Spinal cord (tissue), 9 donors: ENCODE measurements at regions not wholly inside any gene's neighbourhood (a gene's known extent, or its start where the extent isn't known, plus 50 kb on each side); places are given as distances from the start of the nearest gene placed in this dataset.
A peak's percentile ranks its signal among the peaks of the same experiment; 100 is the strongest.

Experiments used
- DNase-seq, 6 donors: peaks; one replicate each; pipeline versions ENCODE4 v3.0.0 to v3.0.0-alpha.2; 2013 to 2015; ENCODE audit warnings: low spot score in 6 of 6, low read depth in 4 of 6
- H3K27ac ChIP-seq: one replicate; pipeline ENCODE4 v1.5.1; 2013; ENCODE audit warnings: low read depth, low read length, control low read depth
- H3K27me3 ChIP-seq: one replicate; pipeline ENCODE4 v1.6.1; 2013; ENCODE audit warnings: low read length; ENCODE audit not compliant: control insufficient read depth, insufficient read depth
- H3K36me3 ChIP-seq: one replicate; pipeline ENCODE4 v1.6.1; 2013; ENCODE audit warnings: low read length; ENCODE audit not compliant: control insufficient read depth, insufficient read depth
- H3K4me1 ChIP-seq: one replicate; pipeline ENCODE4 v1.6.1; 2013; ENCODE audit warnings: low read length; ENCODE audit not compliant: control insufficient read depth, insufficient read depth
- H3K4me3 ChIP-seq: one replicate; pipeline ENCODE4 v1.5.1; 2013; ENCODE audit warnings: low read depth, low read length, control low read depth
- H3K9me3 ChIP-seq: one replicate; pipeline ENCODE4 v1.6.1; 2013; ENCODE audit warnings: low read length; ENCODE audit not compliant: control insufficient read depth, insufficient read depth
- WGBS: methylation state at CpG from one replicate; pipeline ENCODE4 v1.1.5; 2013; ENCODE audit warnings: missing lambda C conversion rate; ENCODE audit not compliant: insufficient coverage; 5-methylcytosine and 5-hydroxymethylcytosine counted together
- donor health status: healthy.

- Histone ChIP-seq H3K27me3 (no peaks in the 10 kb centered on the region), H3K36me3 (no peaks in the 10 kb centered on the region), H3K4me1 (no peaks in the 10 kb centered on the region), H3K4me3 (no peak overlapping the region), H3K27ac (no peak overlapping the region), H3K9me3 (no peaks in the 10 kb centered on the region)
- WGBS: no CpG with 5 or more reads among the region's 3 CpGs
- no peak for DNase-seq
Observed at GRCh38 chr2:151180123-151180522, 81.5 kb downstream of the RBM43 start.

DNA sequence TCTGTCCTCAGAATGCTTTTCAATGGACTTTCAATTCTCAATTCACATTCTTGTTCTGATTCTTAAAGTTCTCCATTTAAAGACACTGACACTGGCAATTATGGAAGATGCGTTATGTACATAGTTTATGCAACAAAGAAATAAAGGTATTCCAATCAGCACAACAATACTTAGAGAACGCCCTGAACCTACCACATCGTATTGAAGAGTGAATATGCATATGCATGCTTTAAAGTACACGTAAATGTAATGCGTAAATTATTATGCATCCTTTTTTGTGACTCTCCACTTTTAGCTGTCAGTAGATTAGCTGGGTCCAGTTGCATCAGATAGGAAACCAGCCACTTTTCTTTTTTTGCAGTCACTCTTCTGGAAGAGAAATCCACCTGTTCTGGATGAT lies 83.5 kb downstream of the RBM43 start:
- H3K27ac ChIP-seq: no peak overlapping the region
- no peaks in the 10 kb centered on the region for H3K9me3 ChIP-seq
- no peaks in the 10 kb centered on the region for H3K4me1 ChIP-seq
- no peaks in the 10 kb centered on the region for H3K36me3 ChIP-seq
- H3K4me3 ChIP-seq: no peak overlapping the region
- no peak for DNase-seq
- WGBS: 88% methylated on average over 3 of the region's 5 CpGs
- no peaks in the 10 kb centered on the region for H3K27me3 ChIP-seq

DNA sequence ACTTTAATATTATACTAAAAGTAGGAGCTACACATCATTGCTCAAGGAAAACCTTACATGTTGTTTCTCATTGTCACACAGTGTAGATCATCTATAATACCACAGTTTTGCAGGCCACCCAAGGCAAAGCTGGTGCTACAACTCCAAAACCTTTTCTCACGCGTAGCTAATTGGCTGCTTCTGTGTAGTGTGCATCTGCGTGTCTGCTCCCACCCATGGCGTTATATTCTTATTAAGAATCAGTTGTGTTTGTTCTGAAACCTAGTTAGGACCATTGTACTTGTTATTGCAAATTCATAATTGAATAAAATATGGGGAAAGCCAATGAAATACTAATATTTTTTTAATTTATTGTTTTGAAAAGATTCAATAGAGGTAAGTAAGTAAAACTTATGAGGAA lies 83.9 kb downstream of the RBM43 start:
- Histone ChIP-seq H3K36me3 (no peaks in the 10 kb centered on the region), H3K4me3 (no peak overlapping the region), H3K27ac (no peak overlapping the region), H3K4me1 (no peaks in the 10 kb centered on the region), H3K9me3 (no peaks in the 10 kb centered on the region), H3K27me3 (no peaks in the 10 kb centered on the region)
- no peak for DNase-seq
- no CpG with 5 or more reads among the region's 4 CpGs for WGBS

GRCh38 chr2:151176661-151177060 lies 85.0 kb downstream of the RBM43 start:
- no peaks in the 10 kb centered on the region for H3K27me3 ChIP-seq
- H3K36me3 ChIP-seq: no peaks in the 10 kb centered on the region
- no peak for DNase-seq
- no peak overlapping the region for H3K4me3 ChIP-seq
- H3K4me1 ChIP-seq: no peaks in the 10 kb centered on the region
- no peaks in the 10 kb centered on the region for H3K9me3 ChIP-seq
- H3K27ac ChIP-seq: no peak overlapping the region
- WGBS: 97% methylated on average over 3 of the region's 3 CpGs

- H3K27ac ChIP-seq: no peak overlapping the region
- 39% methylated on average over 3 of the region's 5 CpGs for WGBS
- peak in 3 of 6 donors; percentile 29 to 92 (median 54) for DNase-seq
Observed at GRCh38 chr2:151175864-151176263, 85.8 kb downstream of the RBM43 start.

GRCh38 chr2:151174127-151174526 lies 87.5 kb downstream of the RBM43 start:
- Histone ChIP-seq H3K4me3 (no peak overlapping the region), H3K27me3 (no peaks in the 10 kb centered on the region), H3K36me3 (no peaks in the 10 kb centered on the region), H3K9me3 (no peaks in the 10 kb centered on the region), H3K27ac (no peak overlapping the region), H3K4me1 (no peaks in the 10 kb centered on the region)
- no peak for DNase-seq
- WGBS: 89% methylated on average over 1 of the region's 2 CpGs

More at GRCh38 chr2:151175864-151176263, 85.8 kb downstream of the RBM43 start:
- Histone ChIP-seq H3K4me3 (no peak overlapping the region), H3K27me3 (no peaks in the 10 kb centered on the region), H3K9me3 (no peaks in the 10 kb centered on the region), H3K36me3 (no peaks in the 10 kb centered on the region), H3K4me1 (no peaks in the 10 kb centered on the region)

DNA sequence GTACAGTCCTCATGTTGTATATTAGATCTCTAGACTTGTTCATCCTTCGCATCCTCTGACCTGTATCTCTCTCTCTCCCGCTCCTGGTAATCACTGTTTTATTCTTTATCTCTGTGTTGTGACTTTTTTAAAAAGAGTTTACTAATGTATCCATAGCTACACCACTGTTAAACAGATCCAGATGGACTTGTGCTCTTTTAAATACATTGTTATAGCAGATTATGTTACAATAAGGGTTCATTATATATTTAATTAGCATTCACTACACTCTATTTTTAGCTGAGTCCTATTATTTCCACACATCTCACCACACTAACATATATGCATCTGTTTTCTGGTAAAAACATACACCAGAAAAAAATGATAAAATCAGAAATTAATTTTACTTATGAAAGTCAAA lies 90.5 kb downstream of the RBM43 start:
- Histone ChIP-seq H3K36me3 (no peaks in the 10 kb centered on the region), H3K9me3 (no peaks in the 10 kb centered on the region), H3K27ac (no peak overlapping the region), H3K4me3 (no peak overlapping the region), H3K4me1 (no peaks in the 10 kb centered on the region), H3K27me3 (no peaks in the 10 kb centered on the region)
- DNase-seq: no peak
- no CpG with 5 or more reads among the region's 2 CpGs for WGBS

- no peak overlapping the region for H3K4me3 ChIP-seq
- H3K27me3 ChIP-seq: no peaks in the 10 kb centered on the region
- H3K36me3 ChIP-seq: no peaks in the 10 kb centered on the region
- DNase-seq: no peak
- H3K9me3 ChIP-seq: no peaks in the 10 kb centered on the region
- H3K27ac ChIP-seq: no peak overlapping the region
- H3K4me1 ChIP-seq: no peaks in the 10 kb centered on the region
- 97% methylated on average over 5 of the region's 5 CpGs for WGBS
Observed at GRCh38 chr2:151166410-151166809, 95.3 kb downstream of the RBM43 start.

DNA sequence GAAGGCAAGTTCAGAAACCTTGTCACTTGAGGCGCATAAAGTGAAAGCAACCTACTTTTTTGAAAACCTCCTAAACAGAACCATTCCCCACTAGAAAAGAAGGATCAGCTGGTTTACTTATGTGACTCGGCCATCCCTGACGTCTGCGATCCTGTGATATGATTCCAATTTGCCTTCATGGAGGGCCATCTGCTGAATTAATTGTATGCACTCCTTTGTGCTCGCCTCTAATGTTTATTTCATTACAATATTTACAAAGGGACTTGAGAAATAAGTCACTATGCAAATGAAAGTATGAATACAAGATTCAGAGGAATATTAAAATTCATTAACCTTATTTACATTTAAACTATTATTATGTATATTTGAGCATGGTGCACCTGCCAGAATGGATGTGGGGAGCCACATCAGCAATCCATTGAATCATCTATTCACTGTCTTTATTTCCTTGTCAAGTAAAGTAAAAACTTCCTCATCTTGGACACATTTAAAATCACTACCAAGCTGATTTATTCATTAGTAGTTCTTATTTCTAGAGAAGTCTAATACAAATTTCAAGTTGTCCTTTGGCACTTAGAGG lies 96.5 kb downstream of the RBM43 start:
- Histone ChIP-seq H3K4me1 (no peaks in the 10 kb centered on the region), H3K4me3 (no peak overlapping the region), H3K27me3 (no peaks in the 10 kb centered on the region), H3K27ac (no peak overlapping the region), H3K36me3 (no peaks in the 10 kb centered on the region), H3K9me3 (no peaks in the 10 kb centered on the region)
- WGBS: no CpG with 5 or more reads among the region's 5 CpGs
- peak in 2 of 6 donors; percentile 39 to 77 for DNase-seq

GRCh38 chr2:151161821-151162551 lies 99.7 kb downstream of the RBM43 start:
- no peaks in the 10 kb centered on the region for H3K9me3 ChIP-seq
- H3K27ac ChIP-seq: no peak overlapping the region
- H3K27me3 ChIP-seq: no peaks in the 10 kb centered on the region
- no peaks in the 10 kb centered on the region for H3K4me1 ChIP-seq
- 76% methylated on average over 2 of the region's 4 CpGs for WGBS
- peak in 3 of 6 donors; percentile 36 to 90 (median 73) for DNase-seq
- H3K36me3 ChIP-seq: no peaks in the 10 kb centered on the region
- H3K4me3 ChIP-seq: no peak overlapping the region
